Mucosa of gallbladder (tissue), 1 donor: ENCODE measurements at regions not wholly inside any gene's neighbourhood (a gene's known extent, or its start where the extent isn't known, plus 50 kb on each side); places are given as distances from the start of the nearest gene placed in this dataset.
"Not testable (repeated sequence)": the region's sequence is repeated elsewhere in the genome, so short reads cannot be mapped to it uniquely, and the experiment has no call there.

Source experiments
- DNase-seq: peaks from one replicate; pipeline ENCODE4 v3.0.0-alpha.2; 2020; ENCODE audit warnings: low spot score
- donor health status: DM: no; HTN: no; CAD: no.

DNA sequence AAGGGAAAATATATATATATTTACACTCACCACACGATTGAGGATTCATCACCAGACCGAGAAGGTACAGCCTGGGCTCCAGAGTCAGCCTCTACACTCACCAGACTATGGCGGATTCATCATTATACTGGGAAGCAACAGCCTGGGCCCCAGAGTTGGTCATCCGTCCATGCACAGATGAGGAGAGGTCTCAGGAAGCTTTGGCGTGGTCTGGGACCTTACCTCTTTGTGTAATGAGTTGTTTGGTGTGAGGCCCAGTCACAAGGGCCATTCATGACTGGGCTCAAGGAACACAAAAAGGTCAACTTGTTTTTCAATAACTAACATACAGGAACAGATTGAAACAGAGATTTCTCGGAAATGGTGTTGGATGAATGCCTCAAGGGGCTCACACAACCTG is 926.1 kb downstream of the FAM133A start:
- DNase-seq = no peak

DNA sequence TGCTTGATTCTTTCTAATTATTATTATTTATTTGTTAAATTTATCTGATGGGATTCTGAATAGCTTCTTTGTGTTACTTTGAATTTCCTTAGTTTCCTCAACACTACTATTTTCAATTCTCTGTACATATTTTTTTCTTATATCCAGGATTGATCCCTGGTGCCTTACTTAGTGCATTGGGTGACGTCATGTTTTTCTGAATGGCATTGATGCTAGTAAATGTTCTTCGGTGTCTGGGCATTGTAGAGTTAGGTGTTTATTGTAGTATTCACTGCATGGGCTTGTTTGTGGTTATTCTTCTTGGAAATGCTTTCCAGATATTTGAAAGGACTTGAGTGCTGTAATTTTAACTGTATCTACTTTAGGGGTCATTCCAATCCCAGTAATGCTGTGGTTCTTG is 938.1 kb downstream of the FAM133A start:
- DNase-seq = no peak

DNA sequence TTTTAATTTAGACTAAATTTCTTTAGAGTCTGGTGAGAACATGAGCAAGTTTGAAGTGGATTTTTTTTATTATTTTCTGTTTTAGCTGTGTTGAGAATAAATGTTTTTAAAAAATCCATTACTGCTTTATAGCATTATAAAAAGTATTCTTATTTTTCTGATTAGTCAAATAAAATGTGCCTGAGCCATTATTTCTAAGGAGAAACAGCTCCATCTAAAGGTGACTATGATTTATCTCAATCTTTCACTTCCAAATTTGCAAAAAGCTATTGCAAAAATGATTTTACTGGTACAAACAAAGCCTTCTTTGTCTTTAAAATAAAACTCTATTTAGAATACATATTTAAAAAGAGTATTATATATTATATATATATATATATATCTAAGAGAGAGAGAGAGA is 959.2 kb downstream of the FAM133A start:
- no peak for DNase-seq

DNA sequence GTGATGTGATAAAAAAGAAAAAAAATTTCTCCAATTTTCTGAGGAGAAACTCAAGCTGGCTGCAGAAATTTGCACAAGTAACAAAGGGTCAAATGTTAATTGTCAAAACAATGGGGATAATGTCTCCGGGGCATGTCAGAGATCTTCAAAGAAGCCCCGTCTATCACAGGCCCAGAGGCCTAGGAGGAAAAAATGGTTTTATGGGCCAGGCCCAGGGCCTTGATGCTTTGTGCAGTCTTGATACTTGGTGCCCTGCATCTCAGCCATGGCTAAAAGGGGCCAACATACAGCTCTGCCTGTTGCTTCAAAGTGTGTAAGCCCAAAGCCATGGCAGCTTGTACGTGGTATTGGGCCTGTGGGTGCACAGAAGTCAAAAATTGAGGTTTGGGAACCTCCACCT is 961.0 kb downstream of the FAM133A start:
- no peak for DNase-seq

DNA sequence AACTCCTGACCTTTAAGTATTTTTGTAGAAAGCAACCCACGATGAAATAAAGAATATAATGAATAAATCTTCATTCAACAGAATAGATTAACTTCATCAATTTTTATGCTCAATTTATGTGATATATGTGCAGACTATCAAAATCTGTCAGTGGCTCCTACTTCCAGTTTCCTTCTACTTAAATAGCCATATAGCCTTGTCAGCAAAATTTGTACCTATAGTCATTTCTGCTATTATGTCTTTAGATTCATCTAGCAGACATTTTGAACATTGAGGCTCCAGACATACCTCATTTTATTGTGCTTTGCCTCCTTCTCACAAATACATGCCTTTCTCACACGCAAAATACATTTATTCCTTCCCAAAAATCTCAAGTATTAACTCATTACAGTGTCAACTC is 971.7 kb downstream of the FAM133A start:
- no peak for DNase-seq

DNA sequence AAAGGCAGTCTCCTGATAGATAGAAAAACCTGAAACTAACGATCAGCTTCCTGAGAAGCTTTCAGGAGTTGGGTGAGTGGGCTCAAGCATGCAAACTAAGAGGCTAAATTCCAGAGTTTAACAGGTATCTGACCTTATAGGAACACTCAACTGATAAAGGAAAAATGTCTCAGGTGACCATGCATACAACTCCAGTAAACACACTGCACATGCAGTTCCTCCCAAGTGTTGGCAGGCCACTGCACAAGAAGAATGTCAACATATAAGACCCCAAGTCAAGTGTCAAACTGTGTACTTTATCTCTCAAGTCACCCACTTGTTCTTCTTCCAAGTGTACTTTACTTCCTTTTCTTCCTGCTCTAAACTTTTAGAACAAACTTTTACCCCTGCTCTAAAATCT is 981.2 kb downstream of the FAM133A start:
- DNase-seq = no peak

DNA sequence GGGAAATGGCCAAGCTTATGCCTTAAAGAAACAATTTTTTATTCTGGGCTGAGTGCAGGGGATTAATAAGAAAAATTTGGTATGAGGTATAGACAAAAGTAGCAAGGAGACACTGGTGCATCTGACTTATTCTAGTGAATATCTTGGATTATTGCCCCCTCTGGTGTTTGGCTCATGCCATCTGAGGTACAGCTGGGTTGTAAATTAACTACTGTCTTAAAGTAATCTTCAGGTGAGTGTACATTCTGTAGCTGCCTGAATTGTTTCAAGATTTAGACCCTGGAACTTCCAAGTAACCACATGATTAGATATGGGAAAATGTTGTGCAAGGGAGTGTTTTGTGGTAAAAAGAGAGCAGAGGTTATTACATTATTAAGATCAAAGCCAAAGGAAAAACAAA is 988.7 kb downstream of the FAM133A start:
- DNase-seq = no peak

DNA sequence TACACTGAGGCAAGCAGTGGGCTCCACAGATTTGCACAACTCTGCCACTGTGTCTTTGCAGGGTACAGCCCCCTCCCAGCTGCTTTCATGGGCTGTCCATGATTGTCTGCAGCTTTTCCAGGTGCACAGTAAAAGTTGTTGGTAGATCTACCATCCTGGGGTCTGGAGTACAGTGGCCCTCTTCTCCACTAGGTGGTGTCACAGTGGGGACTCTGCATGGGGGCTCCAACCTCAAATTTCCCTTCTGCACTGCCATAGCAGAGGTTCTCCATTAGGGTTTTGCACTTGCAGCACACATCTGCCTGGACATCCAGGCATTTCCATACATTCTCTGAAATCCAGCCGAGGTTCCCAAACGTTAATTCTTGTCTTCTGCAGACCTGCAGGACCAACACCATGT is 1002.3 kb downstream of the FAM133A start:
- DNase-seq = no peak

DNA sequence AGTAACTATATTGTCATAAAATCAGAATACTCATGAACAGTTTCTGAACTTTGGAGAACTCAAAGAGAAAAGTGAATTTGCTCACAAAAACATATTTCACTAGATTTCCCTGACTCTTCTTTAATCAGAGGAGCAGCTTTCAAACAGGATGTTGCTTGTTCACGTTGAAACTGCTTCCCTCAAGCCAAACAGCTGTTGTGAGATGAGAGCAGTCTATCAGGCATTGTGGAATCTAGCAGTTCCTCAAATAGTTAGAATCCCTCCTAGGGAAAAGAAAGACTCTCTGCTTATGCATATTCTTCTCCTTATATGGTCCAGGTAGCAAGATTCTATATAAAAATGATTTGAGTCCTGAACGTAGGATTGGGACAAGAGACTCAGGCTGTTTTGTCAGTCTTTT is 1012.1 kb downstream of the FAM133A start:
- DNase-seq = no peak

DNA sequence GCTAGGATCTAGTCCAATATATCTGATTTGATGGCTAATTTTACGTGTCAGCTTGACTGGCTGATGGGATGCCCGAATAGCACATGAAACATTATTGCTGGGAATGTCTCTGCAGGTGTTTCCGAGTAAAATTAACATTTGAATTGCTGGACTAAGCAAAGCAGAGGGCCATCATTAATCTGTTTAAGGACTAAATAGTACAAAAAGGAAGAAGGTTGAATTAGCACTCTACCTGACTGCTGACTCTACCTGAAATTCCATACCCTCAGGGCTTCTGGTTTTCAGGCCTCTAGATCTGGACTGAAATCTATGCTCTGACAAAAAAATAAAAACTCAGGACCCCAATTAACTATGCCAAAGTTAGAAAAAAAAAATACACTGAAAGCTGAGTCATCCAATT is 1021.9 kb downstream of the FAM133A start:
- DNase-seq = no peak

DNA sequence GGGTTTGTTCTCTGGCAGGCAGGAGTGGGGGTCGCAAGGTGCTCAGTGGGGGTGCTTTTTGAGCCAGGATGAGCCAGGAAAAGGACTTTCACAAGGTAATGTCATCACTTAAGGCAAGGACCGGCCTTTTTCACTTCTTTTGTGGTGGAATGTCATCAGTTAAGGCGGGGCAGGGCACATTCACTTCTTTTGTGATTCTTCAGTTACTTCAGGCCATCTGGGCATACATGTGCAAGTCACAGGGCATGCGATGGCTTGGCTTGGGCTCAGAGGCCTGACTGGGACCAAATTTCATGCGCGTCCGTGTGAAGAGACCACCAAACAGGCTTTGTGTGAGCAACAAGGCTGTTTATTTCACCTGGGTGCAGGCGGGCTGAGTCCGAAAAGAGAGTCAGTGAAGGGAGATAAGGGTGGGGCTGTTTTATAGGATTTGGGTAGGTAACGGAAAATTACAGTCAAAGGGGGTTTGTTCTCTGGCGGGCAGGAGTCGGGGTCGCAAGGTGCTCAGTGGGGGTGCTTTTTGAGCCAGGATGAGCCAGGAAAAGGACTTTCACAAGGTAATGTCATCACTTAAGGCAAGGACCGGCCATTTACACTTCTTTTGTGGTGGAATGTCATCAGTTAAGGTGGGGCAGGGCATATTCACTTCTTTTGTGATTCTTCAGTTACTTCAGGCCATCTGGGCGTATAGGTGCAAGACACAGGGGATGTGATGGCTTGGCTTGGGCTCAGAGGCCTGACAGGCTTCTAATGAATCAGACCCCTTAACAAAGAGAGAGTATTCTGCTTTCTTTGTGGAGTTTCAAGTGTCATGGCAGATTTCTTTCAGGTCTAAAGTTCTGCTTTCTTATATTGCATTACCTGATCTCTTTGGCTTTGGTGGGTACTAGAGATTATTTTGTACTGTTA is 1030.6 kb downstream of the FAM133A start:
- DNase-seq = not testable (repeated sequence)

DNA sequence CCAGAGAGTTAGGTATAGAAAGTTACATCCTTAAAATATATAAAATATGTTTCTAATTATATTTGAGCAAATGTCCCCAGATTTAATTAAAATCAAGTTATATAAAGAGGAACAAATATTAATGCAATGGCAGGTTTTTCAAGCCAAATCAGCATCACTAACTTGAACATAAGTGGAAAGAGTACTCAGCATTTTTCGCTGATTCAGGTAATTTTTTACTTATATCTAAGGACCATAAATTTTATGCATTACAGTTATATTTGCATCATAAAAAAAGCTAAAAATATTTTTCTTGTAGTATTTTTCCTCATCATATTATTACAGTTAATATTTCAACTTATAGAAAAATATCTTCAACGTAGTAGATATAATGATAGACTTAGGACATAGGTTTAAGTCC is 1047.4 kb downstream of the FAM133A start:
- DNase-seq = no peak

DNA sequence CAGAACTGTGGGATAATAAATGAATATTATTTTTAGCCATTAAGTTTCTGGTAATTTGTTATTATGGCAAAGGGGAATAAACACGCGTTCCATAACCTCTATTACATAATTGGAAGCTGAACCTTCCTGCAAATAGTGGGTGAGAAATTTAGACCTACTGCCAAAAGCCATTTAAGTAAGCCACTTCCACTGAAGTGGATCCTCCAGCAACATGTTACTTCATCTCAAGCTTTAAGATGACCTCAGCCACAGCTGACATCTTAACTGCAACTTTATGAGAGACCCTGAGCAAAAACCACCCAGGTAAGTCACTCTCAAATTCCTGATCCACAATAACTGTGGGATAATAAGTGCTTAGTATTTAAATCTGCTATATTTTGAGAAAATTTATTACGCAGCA is 1048.6 kb downstream of the FAM133A start:
- no peak for DNase-seq

DNA sequence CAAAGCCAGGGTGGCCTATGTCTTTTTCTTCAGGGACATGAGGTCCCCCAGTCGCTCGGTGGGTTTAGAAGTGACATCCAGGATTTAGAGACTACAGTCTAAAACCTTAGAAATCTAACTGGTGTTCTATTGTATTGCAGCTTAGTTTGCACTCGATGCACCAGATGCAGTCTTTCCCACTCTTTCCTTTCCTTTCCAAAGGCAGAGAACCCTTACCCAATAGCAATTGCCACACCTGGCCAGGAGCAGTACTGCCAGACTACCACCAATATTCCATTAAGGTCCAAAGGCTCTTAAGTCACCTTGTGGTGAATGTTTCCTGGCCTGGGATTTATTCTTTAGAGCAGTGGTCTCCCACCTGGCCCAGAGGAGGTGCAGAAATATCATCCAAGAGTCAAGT is 1068.8 kb downstream of the FAM133A start:
- DNase-seq = no peak

DNA sequence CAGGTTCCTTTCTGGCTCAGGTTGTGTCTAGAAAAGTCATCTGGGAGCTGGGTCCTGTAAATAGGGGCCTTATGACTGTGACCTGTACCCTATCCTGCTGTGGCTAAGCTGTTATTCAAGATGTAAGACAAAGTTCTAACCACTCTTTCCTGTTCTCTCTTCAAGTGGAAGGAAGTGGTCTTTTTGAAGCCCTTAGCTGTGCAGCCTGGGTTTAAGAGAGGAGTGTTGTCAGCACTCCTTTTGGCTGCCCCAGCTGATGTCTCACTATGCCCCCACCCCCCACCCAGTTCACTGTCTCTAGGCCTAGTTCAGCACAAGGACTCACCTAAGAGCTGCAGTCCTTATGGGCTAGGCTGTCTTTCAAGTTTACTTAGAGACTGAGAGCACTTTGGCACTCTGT is 1069.5 kb downstream of the FAM133A start:
- no peak for DNase-seq

DNA sequence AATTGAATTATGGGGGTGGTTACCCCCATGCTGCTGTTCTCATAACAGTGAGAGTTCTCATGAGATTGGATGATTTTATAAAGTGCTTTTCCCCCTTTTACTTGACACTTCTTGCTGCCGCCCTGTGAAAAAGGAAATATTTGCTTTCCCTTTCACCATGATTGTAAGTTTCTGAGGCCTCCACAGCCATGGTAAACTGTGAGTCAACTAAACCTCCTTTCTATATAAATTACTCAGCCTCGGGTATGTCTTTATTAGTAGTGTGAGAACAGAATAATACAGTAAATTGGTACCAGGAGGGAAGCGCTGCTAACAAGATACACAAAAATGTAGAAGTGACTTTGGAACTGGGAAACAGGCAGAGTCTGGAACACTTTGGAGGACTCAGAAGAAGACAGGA is 1070.8 kb downstream of the FAM133A start:
- no peak for DNase-seq

DNA sequence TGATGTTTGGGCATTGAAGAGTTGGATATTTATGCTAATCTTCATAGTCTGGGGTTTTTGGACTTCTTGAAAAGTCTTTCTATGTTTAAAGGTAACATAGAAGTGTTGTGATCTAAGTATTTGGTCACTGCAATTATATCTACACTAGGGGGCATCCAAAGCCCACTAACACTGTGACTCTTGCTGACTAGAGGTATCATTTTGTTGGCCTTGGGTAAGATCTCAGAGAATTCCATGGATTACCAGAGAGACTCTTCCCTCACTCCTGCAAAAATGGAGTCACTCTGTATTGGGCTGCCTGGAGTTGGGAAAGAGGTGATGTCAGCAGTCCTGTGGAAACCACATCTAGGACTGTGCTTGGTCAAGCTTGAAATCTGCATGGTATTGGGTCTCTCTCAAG is 1077.6 kb downstream of the FAM133A start:
- no peak for DNase-seq

DNA sequence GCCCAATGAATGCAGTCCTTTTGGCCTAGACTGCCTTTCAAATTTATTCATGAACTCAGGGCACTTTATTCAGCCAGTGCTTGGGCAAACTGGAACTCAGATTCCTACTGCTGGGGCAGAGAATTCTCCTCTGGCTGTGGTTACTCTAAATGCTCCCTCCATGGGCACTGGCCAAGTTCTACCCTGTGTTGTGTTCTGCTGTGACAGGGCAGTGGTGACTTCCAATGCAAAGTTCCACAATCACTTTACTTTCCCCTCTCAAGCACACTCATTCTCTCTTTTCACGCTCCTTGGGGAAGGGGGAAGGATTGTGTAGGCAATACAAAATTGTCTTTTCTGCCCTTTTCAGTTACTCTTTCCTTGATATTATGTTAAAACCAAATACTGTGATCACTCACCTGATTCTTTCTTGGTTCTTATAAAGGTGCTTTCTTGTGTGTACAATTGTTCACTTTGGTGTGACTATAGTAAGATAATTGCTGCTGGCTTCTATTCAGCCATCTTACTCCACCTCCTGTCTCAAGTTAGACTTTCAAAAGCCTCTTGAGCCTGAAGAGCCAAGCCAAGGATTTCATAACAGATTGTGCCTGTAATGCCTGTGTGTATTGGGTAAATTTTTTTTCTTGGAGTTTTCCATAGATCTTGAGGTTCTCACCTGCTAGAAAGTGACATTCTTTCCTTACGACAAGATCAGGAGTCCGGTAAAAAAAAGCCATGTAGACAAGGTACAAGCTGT is 1078.6 kb downstream of the FAM133A start:
- no peak for DNase-seq

DNA sequence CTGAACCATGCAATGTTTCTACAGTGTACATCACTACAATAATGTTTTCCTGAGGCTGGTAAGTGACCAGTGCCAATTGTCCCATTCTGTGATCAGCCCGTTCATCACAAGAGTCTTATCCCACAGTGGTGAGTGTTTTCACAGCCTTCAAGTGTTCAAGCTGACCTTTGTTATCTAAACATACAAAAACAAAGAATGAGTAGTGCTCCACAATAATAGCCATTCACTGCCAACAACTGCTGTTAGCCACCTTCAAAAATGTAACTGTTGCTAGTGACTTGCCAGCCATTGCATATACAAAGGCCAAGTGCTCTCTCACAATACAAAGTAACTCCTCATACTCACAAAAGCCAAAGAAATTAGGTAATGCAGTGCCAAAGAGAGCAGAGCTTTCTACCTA is 1084.1 kb downstream of the FAM133A start:
- DNase-seq = no peak

DNA sequence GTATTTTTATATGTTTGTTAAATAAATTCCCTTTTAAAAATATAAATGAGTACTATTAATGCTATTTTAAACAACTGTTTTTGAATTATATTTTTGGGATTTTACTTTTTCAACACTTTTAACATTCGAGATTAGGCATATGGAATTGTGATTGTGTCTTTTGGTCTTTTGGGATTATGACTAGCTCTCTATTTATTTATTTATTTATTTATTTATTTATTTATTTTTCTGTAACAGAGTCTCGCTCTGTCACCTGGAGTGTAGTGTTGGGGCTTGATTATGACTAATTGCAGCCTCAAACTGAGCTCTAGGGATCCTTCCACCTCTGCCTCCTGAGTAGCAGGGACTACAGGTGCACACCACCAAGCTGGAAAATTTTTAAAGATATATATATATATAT is 1101.6 kb downstream of the FAM133A start:
- DNase-seq = no peak

DNA sequence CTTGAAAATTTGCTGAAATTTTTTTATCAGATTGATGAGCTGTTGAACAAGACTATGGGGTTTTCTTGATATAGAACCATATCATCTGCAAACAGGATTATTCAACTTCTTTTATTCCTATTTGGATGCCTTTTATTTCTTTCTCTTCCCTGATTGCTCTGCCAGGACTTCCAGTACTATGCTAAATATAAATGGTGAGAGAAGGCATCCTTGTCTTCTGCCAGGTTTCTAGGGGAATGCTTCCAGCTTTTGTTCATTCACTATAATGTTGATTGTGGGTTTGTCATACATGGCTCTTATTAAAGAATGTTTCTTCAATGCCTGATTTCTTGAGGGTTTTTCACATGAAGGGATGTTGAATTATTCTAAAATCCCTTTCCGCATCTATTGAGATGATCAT is 1139.5 kb downstream of the FAM133A start:
- no peak for DNase-seq

DNA sequence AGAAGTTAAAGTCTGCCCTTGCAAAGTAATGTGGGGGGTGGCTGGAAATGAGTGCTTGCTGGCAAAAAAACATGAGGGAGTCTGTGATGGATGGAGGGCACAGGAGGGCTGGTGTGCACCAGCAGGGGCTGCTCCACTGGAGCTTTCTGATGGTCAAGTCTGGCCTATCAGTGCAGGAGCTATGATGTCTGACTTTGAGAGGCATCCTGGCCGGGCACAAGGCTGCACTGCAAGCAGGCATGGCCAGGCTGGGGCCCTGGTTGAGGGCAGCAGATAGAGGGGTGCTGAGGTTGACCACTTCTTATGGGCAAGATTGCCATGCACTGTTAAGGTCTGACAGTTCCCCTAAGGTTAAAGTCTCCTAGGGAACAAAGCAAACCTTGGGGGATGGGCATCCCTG is 1140.2 kb downstream of the FAM133A start:
- no peak for DNase-seq

DNA sequence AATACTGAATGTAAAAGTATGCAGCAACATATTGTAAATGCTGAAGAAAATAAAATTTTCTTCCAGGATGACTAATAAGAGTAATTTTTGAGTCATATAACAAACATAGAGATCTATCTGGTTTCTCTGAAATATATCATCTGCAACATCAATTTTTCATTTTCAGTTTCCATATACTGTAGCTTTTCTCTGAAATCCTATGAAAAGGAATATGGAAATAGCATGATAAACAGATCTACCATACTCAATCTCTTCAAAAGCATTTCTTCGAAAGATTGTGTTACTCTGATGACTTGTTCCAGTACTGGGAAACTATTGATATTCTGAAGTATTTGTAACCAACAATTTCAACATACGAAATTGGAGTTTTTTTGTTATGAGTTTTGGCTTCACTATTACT is 1156.7 kb downstream of the FAM133A start:
- no peak for DNase-seq
